Mesendoderm (in vitro differentiated cells): ENCODE measurements at regions not wholly inside any gene's neighbourhood (a gene's known extent, or its start where the extent isn't known, plus 50 kb on each side); places are given as distances from the start of the nearest gene placed in this dataset.

ENCODE experiments used
- DNase-seq: peaks from one replicate; pipeline ENCODE4 v3.0.0; 2013
- H2AK5ac ChIP-seq: 2 replicates; pipeline ENCODE4 v1.6.1; 2013; ENCODE audit warnings: low read length, inconsistent platforms
- H2BK120ac ChIP-seq: 2 replicates; pipeline ENCODE4 v1.6.1; 2013; ENCODE audit warnings: low read depth, mild to moderate bottlenecking, low read length, moderate library complexity, mixed read lengths
- H2BK15ac ChIP-seq: replicated peaks from 2 replicates; pipeline ENCODE4 v1.6.1; 2013; ENCODE audit warnings: low read depth, mild to moderate bottlenecking, moderate library complexity
- H2BK5ac ChIP-seq: 2 replicates; pipeline ENCODE4 v1.6.1; 2013; ENCODE audit warnings: low read length, inconsistent platforms
- H3K18ac ChIP-seq: 2 replicates; pipeline ENCODE4 v1.6.1; 2013; ENCODE audit warnings: mild to moderate bottlenecking, low read length, mixed read lengths
- H3K23ac ChIP-seq: one replicate; pipeline ENCODE4 v1.6.1; 2013; ENCODE audit warnings: low read length
- H3K27ac ChIP-seq: 2 replicates; pipeline ENCODE4 v1.5.1; 2013; ENCODE audit warnings: low read depth, mild to moderate bottlenecking, inconsistent platforms, low read length, moderate library complexity
- H3K27me3 ChIP-seq: 2 replicates; pipeline ENCODE4 v1.6.1; 2013; ENCODE audit warnings: low read length, control low read depth, mild to moderate bottlenecking, inconsistent platforms; ENCODE audit not compliant: insufficient read depth, poor library complexity
- H3K36me3 ChIP-seq: 2 replicates; pipeline ENCODE4 v1.6.1; 2013; ENCODE audit warnings: low read length, inconsistent platforms; ENCODE audit not compliant: control insufficient read depth, insufficient read depth
- H3K4ac ChIP-seq: one replicate; pipeline ENCODE4 v1.6.1; 2013; ENCODE audit warnings: low read depth, mild to moderate bottlenecking, low read length, moderate library complexity
- H3K4me1 ChIP-seq: 2 replicates; pipeline ENCODE4 v1.6.1; 2013; ENCODE audit warnings: low read depth, low read length, inconsistent platforms; ENCODE audit not compliant: control insufficient read depth
- H3K4me2 ChIP-seq: 2 replicates; pipeline ENCODE4 v1.6.1; 2013; ENCODE audit warnings: low read length
- H3K4me3 ChIP-seq: 2 replicates; pipeline ENCODE4 v1.5.1; 2013; ENCODE audit warnings: mild to moderate bottlenecking, low read length
- H3K56ac ChIP-seq: one replicate; pipeline ENCODE4 v1.6.1; 2013; ENCODE audit warnings: low read length
- H3K79me1 ChIP-seq: 2 replicates; pipeline ENCODE4 v1.6.1; 2013; ENCODE audit warnings: low read length, inconsistent platforms
- H3K79me2 ChIP-seq: 2 replicates; pipeline ENCODE4 v1.6.1; 2013; ENCODE audit warnings: mild to moderate bottlenecking, low read length; ENCODE audit not compliant: control insufficient read depth, insufficient read depth
- H3K9ac ChIP-seq: 2 replicates; pipeline ENCODE4 v1.6.1; 2013; ENCODE audit warnings: low read length, inconsistent platforms
- H4K5ac ChIP-seq: one replicate; pipeline ENCODE4 v1.6.1; 2013; ENCODE audit warnings: low read length
- H4K8ac ChIP-seq: one replicate; pipeline ENCODE4 v1.6.1; 2013; ENCODE audit warnings: low read depth, mild to moderate bottlenecking, control low read depth, low read length, moderate library complexity
- WGBS: extraction: QIAGEN DNeasy Blood & Tissue Kit; methylation state at CpG from one replicate; pipeline ENCODE4 v1.1.7; 2013; ENCODE audit warnings: low lambda C conversion rate, missing lambda C conversion rate; ENCODE audit not compliant: insufficient coverage; ENCODE audit errors: extremely low coverage; 5-methylcytosine and 5-hydroxymethylcytosine counted together

GRCh38 chr1:88530246-88530645 lies 153.8 kb upstream of the PKN2 start:
- Histone ChIP-seq H3K4me2 (no peak overlapping the region), H3K4me1 (no peaks in the 10 kb centered on the region), H3K27me3 (no peaks in the 10 kb centered on the region), H4K8ac (no peak overlapping the region), H3K27ac (no peak overlapping the region), H3K9ac (no peak overlapping the region), H2BK15ac (no peak overlapping the region), H2BK5ac (no peak overlapping the region), H3K4me3 (no peak overlapping the region), H3K56ac (no peak overlapping the region), H3K23ac (no peak overlapping the region), H3K36me3 (no peaks in the 10 kb centered on the region), H2AK5ac (no peak overlapping the region), H3K4ac (no peak overlapping the region), H2BK120ac (no peak overlapping the region), H3K18ac (no peak overlapping the region), H3K79me1 (no peaks in the 10 kb centered on the region), H3K79me2 (no peaks in the 10 kb centered on the region), H4K5ac (no peak overlapping the region)
- no peak for DNase-seq
- WGBS: no CpG with 5 or more reads among the region's 3 CpGs

GRCh38 chr1:88537787-88538186 lies 146.3 kb upstream of the PKN2 start:
- Histone ChIP-seq H3K4me3 (no peak overlapping the region), H4K8ac (no peak overlapping the region), H3K36me3 (no peaks in the 10 kb centered on the region), H4K5ac (no peak overlapping the region), H3K18ac (no peak overlapping the region), H3K4ac (no peak overlapping the region), H2BK5ac (no peak overlapping the region), H3K9ac (no peak overlapping the region), H2AK5ac (no peak overlapping the region), H3K27ac (no peak overlapping the region), H3K79me1 (no peaks in the 10 kb centered on the region), H3K4me2 (no peak overlapping the region), H3K56ac (no peak overlapping the region), H2BK15ac (no peak overlapping the region), H3K27me3 (no peaks in the 10 kb centered on the region), H3K23ac (no peak overlapping the region), H3K79me2 (no peaks in the 10 kb centered on the region), H2BK120ac (no peak overlapping the region), H3K4me1 (no peaks in the 10 kb centered on the region)
- DNase-seq: no peak
- WGBS: no CpG with 5 or more reads among the region's 3 CpGs

GRCh38 chr1:88538222-88538899 lies 145.7 kb upstream of the PKN2 start:
- DNase-seq: no peak
- Histone ChIP-seq H3K4me1 (no peaks in the 10 kb centered on the region), H2BK15ac (no peak overlapping the region), H3K56ac (no peak overlapping the region), H2AK5ac (no peak overlapping the region), H3K79me1 (no peaks in the 10 kb centered on the region), H3K4me2 (no peak overlapping the region), H2BK120ac (no peak overlapping the region), H3K23ac (no peak overlapping the region), H3K18ac (no peak overlapping the region), H3K27ac (no peak overlapping the region), H3K27me3 (no peaks in the 10 kb centered on the region), H3K4me3 (no peak overlapping the region), H3K9ac (no peak overlapping the region), H3K36me3 (no peaks in the 10 kb centered on the region), H3K79me2 (no peaks in the 10 kb centered on the region), H2BK5ac (no peak overlapping the region), H4K8ac (no peak overlapping the region), H4K5ac (no peak overlapping the region), H3K4ac (no peak overlapping the region)
- WGBS: no CpG with 5 or more reads among the region's 2 CpGs

- WGBS: no CpG with 5 or more reads among the region's 2 CpGs
- Histone ChIP-seq H3K4me1 (no peaks in the 10 kb centered on the region), H3K56ac (no peak overlapping the region), H2BK5ac (no peak overlapping the region), H4K8ac (no peak overlapping the region), H2BK15ac (no peak overlapping the region), H3K9ac (no peak overlapping the region), H3K27me3 (no peaks in the 10 kb centered on the region), H3K18ac (no peak overlapping the region), H3K23ac (no peak overlapping the region), H3K36me3 (no peaks in the 10 kb centered on the region), H3K79me2 (no peaks in the 10 kb centered on the region), H3K4ac (no peak overlapping the region), H3K4me3 (no peak overlapping the region), H3K27ac (no peak overlapping the region), H3K4me2 (no peak overlapping the region), H4K5ac (no peak overlapping the region), H2AK5ac (no peak overlapping the region), H2BK120ac (no peak overlapping the region), H3K79me1 (no peaks in the 10 kb centered on the region)
- no peak for DNase-seq
Observed at GRCh38 chr1:88540255-88540654, 143.8 kb upstream of the PKN2 start.

GRCh38 chr1:88541596-88541995 lies 142.5 kb upstream of the PKN2 start:
- Histone ChIP-seq H4K5ac (no peak overlapping the region), H3K27ac (no peak overlapping the region), H3K36me3 (no peaks in the 10 kb centered on the region), H3K4me2 (no peak overlapping the region), H4K8ac (no peak overlapping the region), H3K56ac (no peak overlapping the region), H2BK120ac (no peak overlapping the region), H2AK5ac (no peak overlapping the region), H3K9ac (no peak overlapping the region), H3K79me1 (no peaks in the 10 kb centered on the region), H3K4ac (no peak overlapping the region), H3K4me3 (no peak overlapping the region), H3K4me1 (no peaks in the 10 kb centered on the region), H3K79me2 (no peaks in the 10 kb centered on the region), H2BK5ac (no peak overlapping the region), H3K18ac (no peak overlapping the region), H3K27me3 (no peaks in the 10 kb centered on the region), H2BK15ac (no peak overlapping the region), H3K23ac (no peak overlapping the region)
- no CpG with 5 or more reads among the region's 1 CpG for WGBS
- no peak for DNase-seq

- Histone ChIP-seq H2BK5ac (no peak overlapping the region), H3K4ac (no peak overlapping the region), H3K4me3 (no peak overlapping the region), H3K27me3 (no peaks in the 10 kb centered on the region), H3K18ac (no peak overlapping the region), H4K8ac (no peak overlapping the region), H3K27ac (no peak overlapping the region), H3K56ac (no peak overlapping the region), H3K36me3 (no peaks in the 10 kb centered on the region), H3K79me2 (no peaks in the 10 kb centered on the region), H3K4me1 (no peaks in the 10 kb centered on the region), H4K5ac (no peak overlapping the region), H2BK15ac (no peak overlapping the region), H3K23ac (no peak overlapping the region), H3K9ac (no peak overlapping the region), H2AK5ac (no peak overlapping the region), H2BK120ac (no peak overlapping the region), H3K79me1 (no peaks in the 10 kb centered on the region), H3K4me2 (no peak overlapping the region)
- no peak for DNase-seq
Observed at GRCh38 chr1:88544195-88544594, 139.9 kb upstream of the PKN2 start.
